SK-N-SH treated with all-trans-retinoic acid at 6 μM for 48 hours (cell line): ENCODE measurements at regions not wholly inside any gene's neighbourhood (a gene's known extent, or its start where the extent isn't known, plus 50 kb on each side); places are given as distances from the start of the nearest gene placed in this dataset.

Source experiments
- ARNTL ChIP-seq: fragments of 450-650 bp; formaldehyde crosslinking; IDR thresholded peaks from 2 replicates; pipeline ENCODE4 v1.5.0; 2020; ENCODE audit warnings: low read depth, mild to moderate bottlenecking, moderate library complexity, borderline replicate concordance
- SNAI2 ChIP-seq: fragments of 250-450 bp; sonication (Bioruptor Pico); IDR thresholded peaks from 2 replicates; pipeline ENCODE4 v1.5.0; 2020; ENCODE audit warnings: mild to moderate bottlenecking, moderate library complexity
- TCF4 ChIP-seq: fragments of 250-450 bp; sonication (Bioruptor Pico); IDR thresholded peaks from 2 replicates; pipeline ENCODE4 v1.8.0; 2021; ENCODE audit warnings: mild to moderate bottlenecking, moderate library complexity, borderline replicate concordance
- ZFP3 ChIP-seq: fragments of 250-450 bp; sonication (Bioruptor Pico); IDR thresholded peaks from 2 replicates; pipeline ENCODE4 v1.5.0; 2020; ENCODE audit warnings: mild to moderate bottlenecking, moderate library complexity
- ZFP30 ChIP-seq: fragments of 450-650 bp; formaldehyde crosslinking; IDR thresholded peaks from 2 replicates; pipeline ENCODE4 v1.5.0; 2022; ENCODE audit warnings: mild to moderate bottlenecking, moderate library complexity
- TF ChIP-seq, protein P1 (sequence below): fragments of 250-450 bp; sonication (Bioruptor Pico); IDR thresholded peaks from 2 replicates; pipeline ENCODE4 v1.8.0; 2020; ENCODE audit warnings: mild to moderate bottlenecking, moderate library complexity, borderline replicate concordance
- TF ChIP-seq, protein P2 (sequence below): fragments of 250-450 bp; sonication (Bioruptor Pico); IDR thresholded peaks from 2 replicates; pipeline ENCODE4 v1.5.1; 2020; ENCODE audit warnings: low read depth, mild to moderate bottlenecking, moderate library complexity
- TF ChIP-seq, protein P3 (sequence below): fragments of 250-450 bp; sonication (Bioruptor Pico); IDR thresholded peaks from 2 replicates; pipeline ENCODE4 v1.8.0; 2021; ENCODE audit warnings: low read depth, mild to moderate bottlenecking, moderate library complexity, borderline replicate concordance

DNA sequence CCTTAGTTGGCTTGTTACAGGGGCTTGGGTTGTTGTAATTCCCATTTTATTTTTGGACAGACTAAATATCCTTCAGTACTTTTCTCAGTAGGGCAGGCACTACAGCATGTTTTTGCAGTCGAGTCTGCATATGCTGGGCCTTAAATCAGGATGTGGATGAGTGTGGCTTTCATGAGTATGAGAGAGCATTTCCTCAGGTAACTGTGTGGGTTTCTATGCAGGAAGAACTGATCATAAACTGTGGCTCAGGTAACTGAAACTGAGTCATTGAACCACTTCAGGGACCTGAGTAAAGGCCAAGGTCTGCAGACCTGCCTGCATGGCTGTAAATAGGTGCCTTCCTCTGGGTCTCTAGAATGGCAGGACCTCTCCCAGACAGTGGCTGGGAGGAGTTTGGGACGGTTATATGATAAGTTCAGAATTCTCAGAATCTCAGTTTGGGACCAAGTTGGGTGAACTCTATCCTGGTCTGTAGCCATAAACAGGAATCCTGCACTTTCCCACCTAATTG, 112.1 kb downstream of the ZNF737 start:
- no peak for TF ChIP-seq SNAI2 (CRISPR knock-in tag)
- no peak for TF ChIP-seq ZFP30
- TF ChIP-seq, protein P1, sequence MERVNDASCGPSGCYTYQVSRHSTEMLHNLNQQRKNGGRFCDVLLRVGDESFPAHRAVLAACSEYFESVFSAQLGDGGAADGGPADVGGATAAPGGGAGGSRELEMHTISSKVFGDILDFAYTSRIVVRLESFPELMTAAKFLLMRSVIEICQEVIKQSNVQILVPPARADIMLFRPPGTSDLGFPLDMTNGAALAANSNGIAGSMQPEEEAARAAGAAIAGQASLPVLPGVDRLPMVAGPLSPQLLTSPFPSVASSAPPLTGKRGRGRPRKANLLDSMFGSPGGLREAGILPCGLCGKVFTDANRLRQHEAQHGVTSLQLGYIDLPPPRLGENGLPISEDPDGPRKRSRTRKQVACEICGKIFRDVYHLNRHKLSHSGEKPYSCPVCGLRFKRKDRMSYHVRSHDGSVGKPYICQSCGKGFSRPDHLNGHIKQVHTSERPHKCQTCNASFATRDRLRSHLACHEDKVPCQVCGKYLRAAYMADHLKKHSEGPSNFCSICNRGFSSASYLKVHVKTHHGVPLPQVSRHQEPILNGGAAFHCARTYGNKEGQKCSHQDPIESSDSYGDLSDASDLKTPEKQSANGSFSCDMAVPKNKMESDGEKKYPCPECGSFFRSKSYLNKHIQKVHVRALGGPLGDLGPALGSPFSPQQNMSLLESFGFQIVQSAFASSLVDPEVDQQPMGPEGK (CRISPR knock-in tag) = no peak
- TF ChIP-seq TCF4 (CRISPR knock-in tag) = no peak
- TF ChIP-seq, protein P2, sequence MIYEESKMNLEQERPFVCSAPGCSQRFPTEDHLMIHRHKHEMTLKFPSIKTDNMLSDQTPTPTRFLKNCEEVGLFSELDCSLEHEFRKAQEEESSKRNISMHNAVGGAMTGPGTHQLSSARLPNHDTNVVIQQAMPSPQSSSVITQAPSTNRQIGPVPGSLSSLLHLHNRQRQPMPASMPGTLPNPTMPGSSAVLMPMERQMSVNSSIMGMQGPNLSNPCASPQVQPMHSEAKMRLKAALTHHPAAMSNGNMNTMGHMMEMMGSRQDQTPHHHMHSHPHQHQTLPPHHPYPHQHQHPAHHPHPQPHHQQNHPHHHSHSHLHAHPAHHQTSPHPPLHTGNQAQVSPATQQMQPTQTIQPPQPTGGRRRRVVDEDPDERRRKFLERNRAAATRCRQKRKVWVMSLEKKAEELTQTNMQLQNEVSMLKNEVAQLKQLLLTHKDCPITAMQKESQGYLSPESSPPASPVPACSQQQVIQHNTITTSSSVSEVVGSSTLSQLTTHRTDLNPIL (CRISPR knock-in tag) = no peak
- no peak for TF ChIP-seq ZFP3 (CRISPR knock-in tag)
- TF ChIP-seq ARNTL (CRISPR knock-in tag) = no peak
- TF ChIP-seq, protein P3, sequence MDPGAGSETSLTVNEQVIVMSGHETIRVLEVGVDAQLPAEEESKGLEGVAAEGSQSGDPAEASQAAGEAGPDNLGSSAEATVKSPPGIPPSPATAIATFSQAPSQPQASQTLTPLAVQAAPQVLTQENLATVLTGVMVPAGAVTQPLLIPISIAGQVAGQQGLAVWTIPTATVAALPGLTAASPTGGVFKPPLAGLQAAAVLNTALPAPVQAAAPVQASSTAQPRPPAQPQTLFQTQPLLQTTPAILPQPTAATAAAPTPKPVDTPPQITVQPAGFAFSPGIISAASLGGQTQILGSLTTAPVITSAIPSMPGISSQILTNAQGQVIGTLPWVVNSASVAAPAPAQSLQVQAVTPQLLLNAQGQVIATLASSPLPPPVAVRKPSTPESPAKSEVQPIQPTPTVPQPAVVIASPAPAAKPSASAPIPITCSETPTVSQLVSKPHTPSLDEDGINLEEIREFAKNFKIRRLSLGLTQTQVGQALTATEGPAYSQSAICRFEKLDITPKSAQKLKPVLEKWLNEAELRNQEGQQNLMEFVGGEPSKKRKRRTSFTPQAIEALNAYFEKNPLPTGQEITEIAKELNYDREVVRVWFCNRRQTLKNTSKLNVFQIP (CRISPR knock-in tag) = no peak
